GM12873 (cell line): ENCODE measurements at regions not wholly inside any gene's neighbourhood (a gene's known extent, or its start where the extent isn't known, plus 50 kb on each side); places are given as distances from the start of the nearest gene placed in this dataset.

Experiments used
- CTCF ChIP-seq: IDR thresholded peaks from 2 replicates; pipeline ENCODE4 v1.5.1; 2012; ENCODE audit warnings: low read depth, mild to moderate bottlenecking, moderate library complexity, low read length, control low read depth; ENCODE audit not compliant: insufficient read depth; ENCODE audit errors: missing control alignments

- TF ChIP-seq CTCF = no peak
Observed at GRCh38 chr5:93017376-93017775, 563.6 kb downstream of the NR2F1-AS1 start.

GRCh38 chr5:93010616-93011015, 570.4 kb downstream of the NR2F1-AS1 start:
- no peak for TF ChIP-seq CTCF

- TF ChIP-seq CTCF = no peak
Observed at GRCh38 chr5:93010037-93010436, 571.0 kb downstream of the NR2F1-AS1 start.

GRCh38 chr5:93008502-93009207, 572.4 kb downstream of the NR2F1-AS1 start:
- no peak for TF ChIP-seq CTCF

GRCh38 chr5:93006915-93007314, 574.1 kb downstream of the NR2F1-AS1 start:
- no peak for TF ChIP-seq CTCF

GRCh38 chr5:92998456-92998855, 582.6 kb downstream of the NR2F1-AS1 start:
- no peak for TF ChIP-seq CTCF

- no peak for TF ChIP-seq CTCF
Observed at GRCh38 chr5:92994392-92994791, 586.6 kb downstream of the NR2F1-AS1 start.
